ENCODE measurements at regions not wholly inside any gene's neighbourhood (a gene's known extent, or its start where the extent isn't known, plus 50 kb on each side); places are given as distances from the start of the nearest gene placed in this dataset.
"Not testable (repeated sequence)": the region's sequence is repeated elsewhere in the genome, so short reads cannot be mapped to it uniquely, and the experiment has no call there.

DNA sequence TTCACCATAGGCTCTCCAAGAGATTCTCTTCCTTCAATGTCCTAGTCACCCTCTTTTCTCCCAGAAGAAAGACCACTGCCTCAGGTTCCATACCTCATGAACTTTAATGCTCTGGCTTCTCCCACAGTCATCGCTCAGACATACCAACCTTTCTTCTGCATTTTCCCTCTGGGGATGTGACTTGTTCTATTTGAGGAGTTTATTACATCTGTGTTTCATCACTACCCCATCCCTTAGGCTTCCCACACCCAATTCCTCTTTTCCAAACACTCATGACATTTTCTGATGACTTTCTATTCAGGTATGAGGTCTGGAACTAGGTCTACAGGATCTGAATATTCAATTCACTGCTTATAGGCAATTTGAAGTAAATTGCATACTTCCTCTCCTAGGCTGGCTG, 298.6 kb upstream of the MAP2 start:
- no peaks in the 10 kb centered on the region for H3K79me2 ChIP-seq (ENCODE audit: low read length)
- no peaks in the 10 kb centered on the region for H3K9me3 ChIP-seq (ENCODE audit: low read length)

DNA sequence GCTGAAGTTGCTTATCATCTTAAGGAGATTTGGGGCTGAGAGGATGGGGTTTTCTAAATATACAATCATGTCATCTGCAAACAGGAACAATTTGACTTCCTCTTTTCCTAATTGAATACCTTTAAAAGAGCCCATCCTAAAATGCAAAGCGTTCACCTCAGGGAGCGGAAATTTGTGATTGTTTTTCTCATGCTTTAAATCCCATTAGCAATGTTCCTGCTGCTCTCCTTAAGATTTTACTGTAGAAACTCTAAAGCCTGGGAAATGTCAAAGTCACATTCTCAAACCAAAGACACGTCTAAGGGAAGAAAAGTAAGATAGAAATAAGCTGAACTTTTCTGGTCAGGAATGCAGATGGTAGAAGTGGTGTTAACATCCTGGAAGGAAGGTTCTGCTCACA, 285.8 kb upstream of the MAP2 start:
- Histone ChIP-seq H3K4me1 (ENCODE audit: low read length) (no peaks in the 10 kb centered on the region), H3K4me2 (ENCODE audit: low read depth, low read length, poor library complexity, severe bottlenecking) (no peak overlapping the region), H3K9me2 (replicated peaks; ENCODE audit: insufficient read depth, low read length) (no peaks in the 10 kb centered on the region), H3K9me3 (ENCODE audit: low read length) (no peaks in the 10 kb centered on the region), H4K20me1 (ENCODE audit: insufficient read depth, low read depth, low read length) (no peaks in the 10 kb centered on the region), H3K9ac (ENCODE audit: low read length) (no peak overlapping the region), H3K79me2 (ENCODE audit: low read length) (no peaks in the 10 kb centered on the region), H3K27me3 (ENCODE audit: low read length) (no peaks in the 10 kb centered on the region), H3K4me3 (ENCODE audit: low read length) (no peak overlapping the region), H3K36me3 (ENCODE audit: insufficient read depth, low read length) (no peaks in the 10 kb centered on the region), H2AFZ (ENCODE audit: low read length) (no peak overlapping the region), H3K27ac (ENCODE audit: low read length) (no peak overlapping the region)
- DNase-seq, result no peak

More for the DNA sequence above, 298.6 kb upstream of the MAP2 start:
- Histone ChIP-seq H3K4me1 (ENCODE audit: low read length) (no peaks in the 10 kb centered on the region), H4K20me1 (ENCODE audit: insufficient read depth, low read depth, low read length) (no peaks in the 10 kb centered on the region), H3K4me2 (ENCODE audit: low read depth, low read length, poor library complexity, severe bottlenecking) (no peak overlapping the region), H3K4me3 (ENCODE audit: low read length) (no peak overlapping the region), H3K9ac (ENCODE audit: low read length) (no peak overlapping the region), H3K9me2 (replicated peaks; ENCODE audit: insufficient read depth, low read length) (0 out of 2 replicates have a peak, but pooled peaks cover 3% of the 10 kb centered on the region), H2AFZ (ENCODE audit: low read length) (no peak overlapping the region), H3K27ac (ENCODE audit: low read length) (no peak overlapping the region), H3K36me3 (ENCODE audit: insufficient read depth, low read length) (no peaks in the 10 kb centered on the region), H3K27me3 (ENCODE audit: low read length) (no peaks in the 10 kb centered on the region)
- no peak for DNase-seq

DNA sequence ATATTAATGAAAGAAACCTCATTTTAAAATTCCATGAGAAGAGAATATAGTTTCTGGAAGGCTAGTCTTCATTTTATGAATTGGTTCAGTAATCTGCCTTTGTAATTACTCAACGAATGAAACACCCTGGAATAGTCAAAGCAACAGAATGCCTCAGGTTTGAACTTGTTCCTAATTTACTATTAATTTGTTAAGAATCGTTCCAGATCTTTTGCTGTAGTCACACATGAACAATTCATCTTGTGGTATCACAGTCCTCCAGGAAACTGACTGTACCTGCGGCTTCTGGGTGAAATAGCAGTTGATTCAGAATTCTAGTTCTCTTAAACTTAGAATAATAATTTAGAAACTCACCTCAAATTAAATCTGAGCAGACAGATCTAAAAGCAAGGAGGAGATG, 282.7 kb upstream of the MAP2 start:
- Histone ChIP-seq H3K4me1 (ENCODE audit: low read length) (no peaks in the 10 kb centered on the region), H3K4me2 (ENCODE audit: low read depth, low read length, poor library complexity, severe bottlenecking) (no peak overlapping the region), H3K27ac (ENCODE audit: low read length) (no peak overlapping the region), H3K4me3 (ENCODE audit: low read length) (no peak overlapping the region), H2AFZ (ENCODE audit: low read length) (no peak overlapping the region), H3K36me3 (ENCODE audit: insufficient read depth, low read length) (no peaks in the 10 kb centered on the region), H3K79me2 (ENCODE audit: low read length) (no peaks in the 10 kb centered on the region), H3K9me3 (ENCODE audit: low read length) (no peaks in the 10 kb centered on the region), H4K20me1 (ENCODE audit: insufficient read depth, low read depth, low read length) (no peaks in the 10 kb centered on the region), H3K27me3 (ENCODE audit: low read length) (no peaks in the 10 kb centered on the region), H3K9me2 (replicated peaks; ENCODE audit: insufficient read depth, low read length) (no peaks in the 10 kb centered on the region), H3K9ac (ENCODE audit: low read length) (no peak overlapping the region)
- DNase-seq, result no peak

DNA sequence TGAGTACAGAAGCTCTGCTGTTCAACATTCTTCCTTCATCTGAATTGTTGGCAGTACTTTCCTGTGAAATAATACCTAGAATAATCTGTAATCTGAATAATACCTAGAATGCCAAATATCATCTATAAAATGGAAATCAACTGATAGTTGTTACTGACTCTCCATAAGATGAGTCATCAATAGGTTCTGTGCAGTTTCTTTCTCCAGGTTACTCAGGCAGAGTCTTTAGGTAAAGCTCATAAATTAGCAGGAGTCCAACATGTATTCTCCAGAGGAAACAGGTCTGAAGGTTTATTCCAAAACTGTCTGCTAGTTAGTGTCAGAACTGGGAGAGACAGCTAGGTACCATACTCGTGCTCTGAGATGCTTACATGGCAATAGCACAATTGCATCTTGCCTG, 282.0 kb upstream of the MAP2 start:
- no peak overlapping the region for H2AFZ ChIP-seq (ENCODE audit: low read length)

DNA sequence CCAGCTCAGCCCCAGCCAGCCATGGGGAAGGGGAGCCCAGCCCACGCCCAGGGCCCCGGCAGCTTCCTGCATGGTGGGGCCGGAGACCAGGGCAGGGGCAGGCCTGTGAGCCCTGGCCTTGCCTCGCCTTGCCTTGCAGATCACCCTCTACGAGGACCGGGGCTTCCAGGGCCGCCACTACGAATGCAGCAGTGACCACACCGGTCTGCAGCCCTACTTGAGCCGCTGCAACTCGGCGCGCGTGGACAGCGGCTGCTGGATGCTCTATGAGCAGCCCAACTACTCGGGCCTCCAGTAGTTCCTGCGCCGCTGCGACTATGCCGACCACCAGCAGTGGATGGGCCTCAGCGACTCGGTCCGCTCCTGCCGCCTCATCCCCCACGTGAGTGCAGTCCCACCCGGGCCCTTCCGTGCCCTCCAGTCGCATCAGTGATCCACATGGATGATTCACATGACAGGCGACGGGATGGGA, 278.6 kb upstream of the MAP2 start:
- H3K27ac ChIP-seq (ENCODE audit: low read length); H3K4me1 ChIP-seq (ENCODE audit: low read length); H3K4me3 ChIP-seq (ENCODE audit: low read length); H3K27me3 ChIP-seq (ENCODE audit: low read length); H3K4me2 ChIP-seq (ENCODE audit: low read depth, low read length, poor library complexity, severe bottlenecking); H3K79me2 ChIP-seq (ENCODE audit: low read length); H3K9ac ChIP-seq (ENCODE audit: low read length); H4K20me1 ChIP-seq (ENCODE audit: insufficient read depth, low read depth, low read length); H3K36me3 ChIP-seq (ENCODE audit: insufficient read depth, low read length); DNase-seq; H3K9me2 ChIP-seq (replicated peaks; ENCODE audit: insufficient read depth, low read length); H3K9me3 ChIP-seq (ENCODE audit: low read length); H2AFZ ChIP-seq (ENCODE audit: low read length): not testable (repeated sequence)

More for the DNA sequence above, 282.0 kb upstream of the MAP2 start:
- H3K4me3 ChIP-seq (ENCODE audit: low read length), result no peak overlapping the region
- H3K27me3 ChIP-seq (ENCODE audit: low read length), result no peaks in the 10 kb centered on the region
- H3K79me2 ChIP-seq (ENCODE audit: low read length), result no peaks in the 10 kb centered on the region
- no peak overlapping the region for H3K27ac ChIP-seq (ENCODE audit: low read length)
- H3K4me2 ChIP-seq (ENCODE audit: low read depth, low read length, poor library complexity, severe bottlenecking), result no peak overlapping the region
- no peaks in the 10 kb centered on the region for H4K20me1 ChIP-seq (ENCODE audit: insufficient read depth, low read depth, low read length)
- H3K9me2 ChIP-seq (replicated peaks; ENCODE audit: insufficient read depth, low read length), result no peaks in the 10 kb centered on the region
- H3K9ac ChIP-seq (ENCODE audit: low read length), result no peak overlapping the region
- no peaks in the 10 kb centered on the region for H3K9me3 ChIP-seq (ENCODE audit: low read length)
- DNase-seq, result no peak
- H3K36me3 ChIP-seq (ENCODE audit: insufficient read depth, low read length), result no peaks in the 10 kb centered on the region
- H3K4me1 ChIP-seq (ENCODE audit: low read length), result no peaks in the 10 kb centered on the region

DNA sequence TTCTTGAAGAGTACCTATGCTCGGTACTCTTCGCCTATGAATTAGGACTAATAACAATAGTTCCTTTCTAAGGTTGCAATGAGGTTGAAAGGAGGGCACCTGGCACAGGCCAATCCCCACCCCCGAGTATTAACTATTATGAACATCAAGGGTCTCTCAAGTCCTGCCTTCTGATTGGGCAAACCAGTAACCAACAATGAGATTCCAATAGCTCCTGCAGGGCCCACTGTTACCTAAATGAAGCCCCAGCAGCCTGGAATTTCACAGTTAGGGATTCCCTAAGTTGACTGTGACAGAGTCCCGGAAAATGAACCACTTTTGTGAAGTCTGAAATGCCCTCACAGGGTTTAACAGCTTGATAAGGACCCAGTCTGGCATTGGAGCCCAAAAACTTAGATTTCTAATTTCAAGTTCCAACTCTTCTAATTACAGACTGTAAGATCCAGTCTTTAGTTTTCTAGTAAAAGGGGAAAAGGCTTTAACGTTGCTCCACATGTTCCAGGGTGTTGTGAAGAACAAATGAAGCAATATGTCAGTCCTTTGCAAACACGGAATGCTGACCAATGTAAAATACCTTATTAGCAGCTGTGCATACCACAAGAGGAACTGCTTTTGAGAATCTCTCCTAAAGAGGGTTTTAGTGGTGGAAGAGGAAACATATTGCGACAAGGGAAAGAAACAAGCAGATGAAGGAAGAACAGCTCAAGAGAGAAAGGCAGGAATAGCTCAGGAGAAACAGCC, 277.7 kb upstream of the MAP2 start:
- Histone ChIP-seq H2AFZ (ENCODE audit: low read length) (no peak overlapping the region), H3K4me3 (ENCODE audit: low read length) (no peak overlapping the region), H3K27me3 (ENCODE audit: low read length) (no peaks in the 10 kb centered on the region), H4K20me1 (ENCODE audit: insufficient read depth, low read depth, low read length) (no peaks in the 10 kb centered on the region), H3K36me3 (ENCODE audit: insufficient read depth, low read length) (no peaks in the 10 kb centered on the region), H3K9me3 (ENCODE audit: low read length) (no peaks in the 10 kb centered on the region), H3K9me2 (replicated peaks; ENCODE audit: insufficient read depth, low read length) (no peaks in the 10 kb centered on the region), H3K4me2 (ENCODE audit: low read depth, low read length, poor library complexity, severe bottlenecking) (no peak overlapping the region), H3K79me2 (ENCODE audit: low read length) (no peaks in the 10 kb centered on the region), H3K9ac (ENCODE audit: low read length) (no peak overlapping the region), H3K27ac (ENCODE audit: low read length) (no peak overlapping the region), H3K4me1 (ENCODE audit: low read length) (no peaks in the 10 kb centered on the region)
- no peak for DNase-seq

DNA sequence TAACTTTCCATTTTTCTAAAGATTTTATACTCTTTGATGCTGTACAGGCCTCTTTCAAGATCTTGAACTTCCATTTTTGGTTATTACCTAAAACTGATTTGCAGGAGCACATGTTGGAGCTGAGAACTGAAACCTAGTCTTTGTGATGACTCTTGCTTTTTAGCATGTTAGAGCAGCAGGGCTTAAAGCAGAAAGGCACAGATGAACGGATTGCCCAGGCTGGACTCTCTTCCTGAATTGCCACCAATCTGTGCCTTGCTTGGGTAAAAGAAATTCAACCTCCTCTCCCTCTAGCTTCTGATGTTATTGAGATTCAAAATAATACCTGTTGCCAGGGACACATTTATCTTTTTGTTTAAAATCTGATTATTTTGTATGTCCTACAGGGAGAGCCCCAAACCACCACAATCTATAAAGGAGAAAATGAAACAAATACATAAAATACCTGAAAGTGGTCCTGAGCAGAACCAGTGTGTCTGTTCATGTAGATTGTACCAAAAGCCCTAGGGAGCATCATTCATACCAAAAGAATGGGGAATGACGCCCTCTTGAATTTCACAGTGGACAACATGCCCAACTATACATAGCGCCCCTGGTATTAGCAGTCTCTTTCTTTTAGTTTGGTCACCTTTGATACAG, 277.0 kb upstream of the MAP2 start:
- no peaks in the 10 kb centered on the region for H3K79me2 ChIP-seq (ENCODE audit: low read length)
- DNase-seq, result no peak
- H3K9me2 ChIP-seq (replicated peaks; ENCODE audit: insufficient read depth, low read length), result no peaks in the 10 kb centered on the region
- no peak overlapping the region for H3K4me2 ChIP-seq (ENCODE audit: low read depth, low read length, poor library complexity, severe bottlenecking)
- H3K36me3 ChIP-seq (ENCODE audit: insufficient read depth, low read length), result no peaks in the 10 kb centered on the region
- no peak overlapping the region for H3K4me3 ChIP-seq (ENCODE audit: low read length)
- no peak overlapping the region for H2AFZ ChIP-seq (ENCODE audit: low read length)
- no peaks in the 10 kb centered on the region for H4K20me1 ChIP-seq (ENCODE audit: insufficient read depth, low read depth, low read length)
- no peaks in the 10 kb centered on the region for H3K4me1 ChIP-seq (ENCODE audit: low read length)
- H3K9me3 ChIP-seq (ENCODE audit: low read length), result no peaks in the 10 kb centered on the region
- no peaks in the 10 kb centered on the region; the same call in 1 of the 2 replicates for H3K27me3 ChIP-seq (ENCODE audit: low read length)
- no peak overlapping the region for H3K9ac ChIP-seq (ENCODE audit: low read length)
- no peak overlapping the region for H3K27ac ChIP-seq (ENCODE audit: low read length)

DNA sequence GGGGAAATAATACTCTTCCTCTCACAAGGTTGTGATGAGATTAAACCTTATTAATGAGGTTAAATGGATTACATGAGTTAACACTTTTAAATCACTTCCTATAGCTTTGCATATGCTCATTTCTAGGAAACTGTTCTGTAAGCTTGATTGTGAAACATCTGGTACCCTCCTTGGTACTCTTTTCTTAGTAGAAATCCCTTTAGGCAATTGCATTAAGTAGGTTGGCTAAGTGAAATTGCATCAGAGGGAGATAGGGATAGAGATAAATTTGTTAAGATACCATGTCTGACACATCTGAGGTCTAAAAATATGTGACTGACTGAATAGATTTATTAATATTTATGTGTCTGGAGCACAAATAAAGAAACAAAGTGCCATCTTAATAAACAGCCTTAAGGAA, 275.9 kb upstream of the MAP2 start:
- Histone ChIP-seq H3K9ac (ENCODE audit: low read length) (no peak overlapping the region), H3K79me2 (ENCODE audit: low read length) (no peaks in the 10 kb centered on the region), H3K4me1 (ENCODE audit: low read length) (no peaks in the 10 kb centered on the region), H3K9me3 (ENCODE audit: low read length) (no peaks in the 10 kb centered on the region), H3K36me3 (ENCODE audit: insufficient read depth, low read length) (no peaks in the 10 kb centered on the region), H3K9me2 (replicated peaks; ENCODE audit: insufficient read depth, low read length) (no peaks in the 10 kb centered on the region), H3K4me2 (ENCODE audit: low read depth, low read length, poor library complexity, severe bottlenecking) (no peak overlapping the region), H3K4me3 (ENCODE audit: low read length) (no peak overlapping the region), H2AFZ (ENCODE audit: low read length) (no peak overlapping the region), H3K27ac (ENCODE audit: low read length) (no peak overlapping the region), H3K27me3 (ENCODE audit: low read length) (no peaks in the 10 kb centered on the region; the same call in 1 of the 2 replicates), H4K20me1 (ENCODE audit: insufficient read depth, low read depth, low read length) (no peaks in the 10 kb centered on the region)
- DNase-seq, result no peak

Measured in Karpas-422 (cell line).